ENCODE measurements at regions not wholly inside any gene's neighbourhood (a gene's known extent, or its start where the extent isn't known, plus 50 kb on each side); places are given as distances from the start of the nearest gene placed in this dataset.

DNA sequence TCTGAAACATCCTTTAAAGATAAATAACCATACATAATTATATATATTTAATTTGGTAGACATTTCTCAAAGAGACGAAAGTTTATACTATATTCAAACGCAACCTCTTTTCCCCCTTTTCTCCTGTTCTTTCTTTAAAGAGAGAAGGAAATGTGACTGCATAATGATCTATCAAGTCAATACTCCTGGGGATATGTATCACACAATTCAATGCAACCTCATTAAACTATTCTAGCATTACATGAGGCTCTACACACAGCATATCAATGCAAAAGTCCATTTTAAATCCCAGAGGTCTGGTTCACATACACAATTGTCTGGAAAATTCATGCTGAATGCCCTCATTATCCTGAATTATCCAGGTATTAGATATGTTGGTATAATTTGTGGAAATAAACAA is 330.7 kb downstream of the LMX1A start:
- TF ChIP-seq, protein P1, sequence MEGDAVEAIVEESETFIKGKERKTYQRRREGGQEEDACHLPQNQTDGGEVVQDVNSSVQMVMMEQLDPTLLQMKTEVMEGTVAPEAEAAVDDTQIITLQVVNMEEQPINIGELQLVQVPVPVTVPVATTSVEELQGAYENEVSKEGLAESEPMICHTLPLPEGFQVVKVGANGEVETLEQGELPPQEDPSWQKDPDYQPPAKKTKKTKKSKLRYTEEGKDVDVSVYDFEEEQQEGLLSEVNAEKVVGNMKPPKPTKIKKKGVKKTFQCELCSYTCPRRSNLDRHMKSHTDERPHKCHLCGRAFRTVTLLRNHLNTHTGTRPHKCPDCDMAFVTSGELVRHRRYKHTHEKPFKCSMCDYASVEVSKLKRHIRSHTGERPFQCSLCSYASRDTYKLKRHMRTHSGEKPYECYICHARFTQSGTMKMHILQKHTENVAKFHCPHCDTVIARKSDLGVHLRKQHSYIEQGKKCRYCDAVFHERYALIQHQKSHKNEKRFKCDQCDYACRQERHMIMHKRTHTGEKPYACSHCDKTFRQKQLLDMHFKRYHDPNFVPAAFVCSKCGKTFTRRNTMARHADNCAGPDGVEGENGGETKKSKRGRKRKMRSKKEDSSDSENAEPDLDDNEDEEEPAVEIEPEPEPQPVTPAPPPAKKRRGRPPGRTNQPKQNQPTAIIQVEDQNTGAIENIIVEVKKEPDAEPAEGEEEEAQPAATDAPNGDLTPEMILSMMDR (IDR thresholded peaks at IDR 0.05; ENCODE audit: low read depth, low read length), result no peak
- no peak for TF ChIP-seq EZH2phosphoT487 (IDR thresholded peaks at IDR 0.05; ENCODE audit: low read depth)

All from OCI-LY3 (cell line).